HEK293 (cell line): ENCODE measurements at regions not wholly inside any gene's neighbourhood (a gene's known extent, or its start where the extent isn't known, plus 50 kb on each side); places are given as distances from the start of the nearest gene placed in this dataset.

ENCODE experiments used
- CTCF ChIA-PET: fragments of 350-600 bp; formaldehyde crosslinking; extraction: SDS; loops from one replicate; lab custom pipeline; 2021; ENCODE audit warnings: antibody characterized with exemption; lab: Yijun Ruan, JAX
- POLR2A ChIA-PET: fragments of 300-600 bp; formaldehyde crosslinking; extraction: SDS; loops from one replicate; lab custom pipeline; 2020; ENCODE audit warnings: antibody characterized with exemption, inconsistent platforms; lab: Yijun Ruan, JAX
- H3K27ac ChIP-seq: fragments of 200-500 bp; sonication (Bioruptor generic); 2 replicates; pipeline ENCODE4 v1.5.1; 2014; ENCODE audit warnings: low read depth, low read length, control low read depth, inconsistent platforms; ENCODE audit errors: extremely low read depth
- H3K36me3 ChIP-seq, 2 experiments: fragments of 200-500 bp in 1 of 2; sonication (Bioruptor generic) in 1 of 2; 1 replicate in 1 of 2; 2 replicates in 1 of 2; pipeline ENCODE4 v1.5.1; 2014 to 2017; ENCODE audit warnings: inconsistent platforms in 2 of 2, low read length in 2 of 2; ENCODE audit not compliant: control insufficient read depth in 2 of 2, insufficient read depth in 1 of 2
- H3K4me1 ChIP-seq: fragments of 200-500 bp; sonication (Bioruptor generic); 2 replicates; pipeline ENCODE4 v1.5.1; 2014; ENCODE audit warnings: mild to moderate bottlenecking, low read length, inconsistent platforms; ENCODE audit not compliant: control insufficient read depth, insufficient read depth
- H3K4me3 ChIP-seq: 2 replicates; pipeline ENCODE4 v1.5.1; 2011; ENCODE audit warnings: low read depth, mild to moderate bottlenecking, control low read depth, low read length, moderate library complexity
- H3K9me3 ChIP-seq: fragments of 200-500 bp; sonication (Bioruptor generic); 2 replicates; pipeline ENCODE4 v1.5.1; 2014; ENCODE audit warnings: low read depth, low read length, inconsistent platforms; ENCODE audit not compliant: control insufficient read depth, insufficient read depth
- BCL11B ChIP-seq: fragments of 450-650 bp; formaldehyde crosslinking; IDR thresholded peaks from 2 replicates; pipeline ENCODE4 v1.5.1; 2016; ENCODE audit warnings: low read depth, missing biosample characterization, missing genetic modification characterization
- KLF7 ChIP-seq: fragments of 450-650 bp; formaldehyde crosslinking; IDR thresholded peaks from 2 replicates; pipeline ENCODE4 v1.5.1; 2016; ENCODE audit warnings: missing biosample characterization, missing genetic modification characterization, borderline replicate concordance
- SETDB1 ChIP-seq: IDR thresholded peaks from one replicate; pipeline ENCODE4 v1.6.1; 2017; ENCODE audit warnings: mild to moderate bottlenecking, low read length, moderate library complexity, mixed read lengths; ENCODE audit not compliant: insufficient read length
- SP2 ChIP-seq: fragments of 450-650 bp; formaldehyde crosslinking; IDR thresholded peaks from 2 replicates; pipeline ENCODE4 v1.5.1; 2016; ENCODE audit warnings: missing biosample characterization, missing genetic modification characterization
- YY1 ChIP-seq: fragments of 450-650 bp; formaldehyde crosslinking; IDR thresholded peaks from 2 replicates; pipeline ENCODE4 v1.5.1; 2018; ENCODE audit warnings: missing biosample characterization, missing genetic modification characterization
- ZBTB21 ChIP-seq: fragments of 450-650 bp; formaldehyde crosslinking; IDR thresholded peaks from 2 replicates; pipeline ENCODE4 v1.5.1; 2017; ENCODE audit warnings: missing biosample characterization, missing genetic modification characterization
- ZNF138 ChIP-seq: fragments of 450-650 bp; formaldehyde crosslinking; IDR thresholded peaks from 2 replicates; pipeline ENCODE4 v1.5.1; 2016; ENCODE audit warnings: missing biosample characterization, missing genetic modification characterization, borderline replicate concordance
- ZNF202 ChIP-seq: fragments of 450-650 bp; formaldehyde crosslinking; IDR thresholded peaks from 2 replicates; pipeline ENCODE4 v1.5.1; 2016; ENCODE audit warnings: missing biosample characterization, missing genetic modification characterization, borderline replicate concordance
- ZNF239 ChIP-seq: fragments of 450-650 bp; formaldehyde crosslinking; IDR thresholded peaks from 2 replicates; pipeline ENCODE4 v1.5.1; 2016; ENCODE audit warnings: missing biosample characterization, missing genetic modification characterization
- ZNF302 ChIP-seq: fragments of 450-650 bp; formaldehyde crosslinking; IDR thresholded peaks from 2 replicates; pipeline ENCODE4 v1.5.1; 2016; ENCODE audit warnings: missing biosample characterization, missing genetic modification characterization, low read depth
- ZNF416 ChIP-seq: fragments of 450-650 bp; formaldehyde crosslinking; IDR thresholded peaks from 2 replicates; pipeline ENCODE4 v1.5.1; 2016; ENCODE audit warnings: missing biosample characterization, missing genetic modification characterization
- ZNF426 ChIP-seq: fragments of 450-650 bp; formaldehyde crosslinking; IDR thresholded peaks from 2 replicates; pipeline ENCODE4 v1.5.1; 2017; ENCODE audit warnings: missing biosample characterization, missing genetic modification characterization, mild to moderate bottlenecking, inconsistent platforms, moderate library complexity
- ZNF654 ChIP-seq: fragments of 450-650 bp; formaldehyde crosslinking; IDR thresholded peaks from 2 replicates; pipeline ENCODE4 v1.5.1; 2016; ENCODE audit warnings: low read depth, missing biosample characterization, missing genetic modification characterization
- ZNF660 ChIP-seq: fragments of 450-650 bp; IDR thresholded peaks from 2 replicates; pipeline ENCODE4 v1.5.1; 2018; ENCODE audit warnings: missing biosample characterization, mild to moderate bottlenecking, missing genetic modification characterization
- TF ChIP-seq, protein P1 (sequence below): fragments of 450-650 bp; IDR thresholded peaks from 2 replicates; pipeline ENCODE4 v1.5.1; 2018; ENCODE audit warnings: missing biosample characterization, mild to moderate bottlenecking, missing genetic modification characterization
- TF ChIP-seq, protein P2 (sequence below): fragments of 450-650 bp; formaldehyde crosslinking; IDR thresholded peaks from 2 replicates; pipeline ENCODE4 v1.5.1; 2016; ENCODE audit warnings: missing biosample characterization, missing genetic modification characterization
- TF ChIP-seq, protein P3 (sequence below): fragments of 450-650 bp; formaldehyde crosslinking; IDR thresholded peaks from 2 replicates; pipeline ENCODE4 v1.5.1; 2016; ENCODE audit warnings: missing biosample characterization, missing genetic modification characterization
- TF ChIP-seq, protein P4 (sequence below): IDR thresholded peaks from 2 replicates; pipeline ENCODE4 v1.6.1; 2011; ENCODE audit warnings: mild to moderate bottlenecking, low read depth, low read length, borderline replicate concordance
- TF ChIP-seq, protein P5 (sequence below): sonication (generic); formaldehyde crosslinking; IDR thresholded peaks from 2 replicates; pipeline ENCODE4 v1.8.1; 2022; ENCODE audit warnings: mild to moderate bottlenecking, moderate library complexity, missing genetic modification reagents

DNA sequence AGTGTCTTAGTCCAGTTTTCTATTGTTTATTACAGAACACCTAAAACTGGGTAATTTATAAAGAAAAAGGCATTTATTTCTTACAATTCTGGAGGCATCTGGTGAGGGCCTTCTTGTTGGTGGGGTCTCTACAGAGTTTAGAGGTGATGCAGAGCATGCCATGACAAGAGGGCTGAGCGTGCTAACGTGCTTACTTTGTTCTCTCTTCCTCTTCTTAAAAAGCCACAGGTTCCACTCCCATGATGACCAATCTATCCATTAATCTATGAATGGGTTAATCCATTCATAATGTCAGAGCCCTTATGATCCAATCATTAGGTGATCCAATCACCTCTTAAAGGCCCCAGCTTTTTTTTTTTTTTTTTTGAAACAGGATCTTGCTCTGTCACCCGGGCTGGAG is 291.5 kb upstream of the GALNTL6 start (continued):
- TF ChIP-seq, protein P1, sequence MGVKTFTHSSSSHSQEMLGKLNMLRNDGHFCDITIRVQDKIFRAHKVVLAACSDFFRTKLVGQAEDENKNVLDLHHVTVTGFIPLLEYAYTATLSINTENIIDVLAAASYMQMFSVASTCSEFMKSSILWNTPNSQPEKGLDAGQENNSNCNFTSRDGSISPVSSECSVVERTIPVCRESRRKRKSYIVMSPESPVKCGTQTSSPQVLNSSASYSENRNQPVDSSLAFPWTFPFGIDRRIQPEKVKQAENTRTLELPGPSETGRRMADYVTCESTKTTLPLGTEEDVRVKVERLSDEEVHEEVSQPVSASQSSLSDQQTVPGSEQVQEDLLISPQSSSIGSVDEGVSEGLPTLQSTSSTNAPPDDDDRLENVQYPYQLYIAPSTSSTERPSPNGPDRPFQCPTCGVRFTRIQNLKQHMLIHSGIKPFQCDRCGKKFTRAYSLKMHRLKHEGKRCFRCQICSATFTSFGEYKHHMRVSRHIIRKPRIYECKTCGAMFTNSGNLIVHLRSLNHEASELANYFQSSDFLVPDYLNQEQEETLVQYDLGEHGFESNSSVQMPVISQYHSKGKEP (tag by site-specific recombination): no peak
- TF ChIP-seq ZNF654 (tag by site-specific recombination) (no peak), BCL11B (tag by site-specific recombination) (no peak), ZNF660 (tag by site-specific recombination) (no peak), ZNF416 (tag by site-specific recombination) (no peak), YY1 (tag by site-specific recombination) (no peak)
- TF ChIP-seq, protein P2, sequence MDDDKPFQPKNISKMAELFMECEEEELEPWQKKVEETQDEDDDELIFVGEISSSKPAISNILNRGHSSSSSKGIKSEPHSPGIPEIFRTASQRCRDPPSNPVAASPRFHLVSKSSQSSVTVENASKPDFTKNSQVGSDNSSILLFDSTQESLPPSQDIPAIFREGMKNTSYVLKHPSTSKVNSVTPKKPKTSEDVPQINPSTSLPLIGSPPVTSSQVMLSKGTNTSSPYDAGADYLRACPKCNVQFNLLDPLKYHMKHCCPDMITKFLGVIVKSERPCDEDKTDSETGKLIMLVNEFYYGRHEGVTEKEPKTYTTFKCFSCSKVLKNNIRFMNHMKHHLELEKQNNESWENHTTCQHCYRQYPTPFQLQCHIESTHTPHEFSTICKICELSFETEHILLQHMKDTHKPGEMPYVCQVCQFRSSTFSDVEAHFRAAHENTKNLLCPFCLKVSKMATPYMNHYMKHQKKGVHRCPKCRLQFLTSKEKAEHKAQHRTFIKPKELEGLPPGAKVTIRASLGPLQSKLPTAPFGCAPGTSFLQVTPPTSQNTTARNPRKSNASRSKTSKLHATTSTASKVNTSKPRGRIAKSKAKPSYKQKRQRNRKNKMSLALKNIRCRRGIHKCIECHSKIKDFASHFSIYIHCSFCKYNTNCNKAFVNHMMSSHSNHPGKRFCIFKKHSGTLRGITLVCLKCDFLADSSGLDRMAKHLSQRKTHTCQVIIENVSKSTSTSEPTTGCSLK (tag by site-specific recombination): no peak
- TF ChIP-seq, protein P3, sequence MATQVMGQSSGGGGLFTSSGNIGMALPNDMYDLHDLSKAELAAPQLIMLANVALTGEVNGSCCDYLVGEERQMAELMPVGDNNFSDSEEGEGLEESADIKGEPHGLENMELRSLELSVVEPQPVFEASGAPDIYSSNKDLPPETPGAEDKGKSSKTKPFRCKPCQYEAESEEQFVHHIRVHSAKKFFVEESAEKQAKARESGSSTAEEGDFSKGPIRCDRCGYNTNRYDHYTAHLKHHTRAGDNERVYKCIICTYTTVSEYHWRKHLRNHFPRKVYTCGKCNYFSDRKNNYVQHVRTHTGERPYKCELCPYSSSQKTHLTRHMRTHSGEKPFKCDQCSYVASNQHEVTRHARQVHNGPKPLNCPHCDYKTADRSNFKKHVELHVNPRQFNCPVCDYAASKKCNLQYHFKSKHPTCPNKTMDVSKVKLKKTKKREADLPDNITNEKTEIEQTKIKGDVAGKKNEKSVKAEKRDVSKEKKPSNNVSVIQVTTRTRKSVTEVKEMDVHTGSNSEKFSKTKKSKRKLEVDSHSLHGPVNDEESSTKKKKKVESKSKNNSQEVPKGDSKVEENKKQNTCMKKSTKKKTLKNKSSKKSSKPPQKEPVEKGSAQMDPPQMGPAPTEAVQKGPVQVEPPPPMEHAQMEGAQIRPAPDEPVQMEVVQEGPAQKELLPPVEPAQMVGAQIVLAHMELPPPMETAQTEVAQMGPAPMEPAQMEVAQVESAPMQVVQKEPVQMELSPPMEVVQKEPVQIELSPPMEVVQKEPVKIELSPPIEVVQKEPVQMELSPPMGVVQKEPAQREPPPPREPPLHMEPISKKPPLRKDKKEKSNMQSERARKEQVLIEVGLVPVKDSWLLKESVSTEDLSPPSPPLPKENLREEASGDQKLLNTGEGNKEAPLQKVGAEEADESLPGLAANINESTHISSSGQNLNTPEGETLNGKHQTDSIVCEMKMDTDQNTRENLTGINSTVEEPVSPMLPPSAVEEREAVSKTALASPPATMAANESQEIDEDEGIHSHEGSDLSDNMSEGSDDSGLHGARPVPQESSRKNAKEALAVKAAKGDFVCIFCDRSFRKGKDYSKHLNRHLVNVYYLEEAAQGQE (tag by site-specific recombination): no peak
- TF ChIP-seq, protein P4, sequence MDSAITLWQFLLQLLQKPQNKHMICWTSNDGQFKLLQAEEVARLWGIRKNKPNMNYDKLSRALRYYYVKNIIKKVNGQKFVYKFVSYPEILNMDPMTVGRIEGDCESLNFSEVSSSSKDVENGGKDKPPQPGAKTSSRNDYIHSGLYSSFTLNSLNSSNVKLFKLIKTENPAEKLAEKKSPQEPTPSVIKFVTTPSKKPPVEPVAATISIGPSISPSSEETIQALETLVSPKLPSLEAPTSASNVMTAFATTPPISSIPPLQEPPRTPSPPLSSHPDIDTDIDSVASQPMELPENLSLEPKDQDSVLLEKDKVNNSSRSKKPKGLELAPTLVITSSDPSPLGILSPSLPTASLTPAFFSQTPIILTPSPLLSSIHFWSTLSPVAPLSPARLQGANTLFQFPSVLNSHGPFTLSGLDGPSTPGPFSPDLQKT: no peak

DNA sequence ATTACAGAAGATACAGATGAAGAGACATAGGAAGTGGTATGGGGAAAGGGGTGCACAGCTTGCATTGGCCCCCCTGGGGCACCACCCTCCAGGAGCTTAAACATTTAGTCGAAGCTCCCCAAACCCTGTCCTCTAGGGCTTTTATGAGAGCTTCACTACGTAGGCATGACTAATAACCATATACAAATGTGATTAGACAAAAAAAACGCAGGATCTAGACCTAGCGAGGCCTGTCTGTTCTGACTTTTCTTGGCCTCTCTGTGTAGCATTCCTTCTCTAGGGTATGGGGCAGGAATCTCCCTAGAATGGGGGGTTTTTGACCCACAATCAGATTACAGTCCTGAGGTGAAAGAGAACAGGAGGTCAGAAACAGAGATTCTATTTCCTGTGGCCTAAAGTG is 293.7 kb upstream of the GALNTL6 start:
- H3K36me3 ChIP-seq: no peaks in the 10 kb centered on the region
- H3K9me3 ChIP-seq: no peaks in the 10 kb centered on the region
- ChIA-PET CTCF (interaction anchor here (0.6 kb wide), 1 partner anchor 722 kb away, joined by 3 read pairs; no protein-coding TSS in a partner anchor), POLR2A (no interaction called here)
- H3K4me3 ChIP-seq: no peak overlapping the region
- TF ChIP-seq, protein P5, sequence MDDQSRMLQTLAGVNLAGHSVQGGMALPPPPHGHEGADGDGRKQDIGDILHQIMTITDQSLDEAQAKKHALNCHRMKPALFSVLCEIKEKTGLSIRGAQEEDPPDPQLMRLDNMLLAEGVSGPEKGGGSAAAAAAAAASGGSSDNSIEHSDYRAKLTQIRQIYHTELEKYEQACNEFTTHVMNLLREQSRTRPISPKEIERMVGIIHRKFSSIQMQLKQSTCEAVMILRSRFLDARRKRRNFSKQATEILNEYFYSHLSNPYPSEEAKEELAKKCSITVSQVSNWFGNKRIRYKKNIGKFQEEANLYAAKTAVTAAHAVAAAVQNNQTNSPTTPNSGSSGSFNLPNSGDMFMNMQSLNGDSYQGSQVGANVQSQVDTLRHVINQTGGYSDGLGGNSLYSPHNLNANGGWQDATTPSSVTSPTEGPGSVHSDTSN (CRISPR knock-in tag): no peak
- no peak for TF ChIP-seq ZNF239 (tag by site-specific recombination)
- no peak for TF ChIP-seq ZNF202 (tag by site-specific recombination)
- H3K4me1 ChIP-seq: no peaks in the 10 kb centered on the region
- no peak overlapping the region for H3K27ac ChIP-seq

DNA sequence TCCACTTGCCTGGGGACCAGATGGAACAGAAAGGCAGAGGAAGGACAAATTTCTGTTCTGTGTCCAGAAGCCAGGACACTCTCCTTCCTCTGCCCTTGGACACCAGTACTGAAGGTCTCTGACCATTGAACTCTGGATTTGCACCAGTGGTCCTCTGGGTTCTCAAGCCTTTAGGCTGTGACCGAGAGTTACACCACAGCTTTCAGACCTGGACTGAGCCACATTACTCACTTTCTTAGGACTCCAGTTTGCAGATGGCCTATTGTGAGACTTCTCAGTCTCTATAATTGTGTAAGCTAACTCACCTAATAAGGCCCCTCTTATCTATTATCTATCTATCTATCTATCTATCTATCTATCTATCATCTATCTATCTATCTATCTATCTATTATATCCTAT is 295.3 kb upstream of the GALNTL6 start:
- Histone ChIP-seq H3K4me1 (no peaks in the 10 kb centered on the region), H3K27ac (no peak overlapping the region), H3K36me3 (no peaks in the 10 kb centered on the region), H3K4me3 (no peak overlapping the region), H3K9me3 (no peaks in the 10 kb centered on the region)
- CTCF ChIA-PET: no interaction called here
- POLR2A ChIA-PET: no interaction called here
- TF ChIP-seq SP2 (tag by site-specific recombination): no peak
- no peak for TF ChIP-seq SETDB1
- TF ChIP-seq ZNF138 (tag by site-specific recombination): no peak
- no peak for TF ChIP-seq ZNF302 (tag by site-specific recombination)
- TF ChIP-seq KLF7 (tag by site-specific recombination): no peak
- TF ChIP-seq ZNF426: no peak
- TF ChIP-seq ZBTB21: no peak
